ENCODE measurements at regions not wholly inside any gene's neighbourhood (a gene's known extent, or its start where the extent isn't known, plus 50 kb on each side); places are given as distances from the start of the nearest gene placed in this dataset.

GRCh38 chr2:160918258-160918657 is 242.0 kb upstream of the TANK start:
- DNase-seq (ENCODE audit: low read depth) = no peak

GRCh38 chr2:160918906-160919503 is 241.2 kb upstream of the TANK start:
- no peak for DNase-seq (ENCODE audit: low read depth)

- no peak for DNase-seq (ENCODE audit: low read depth)
Measured at GRCh38 chr2:160920061-160920460, 240.2 kb upstream of the TANK start.

- peak; percentile 99 for DNase-seq (ENCODE audit: low read depth)
Measured at GRCh38 chr2:160920791-160921303, 239.4 kb upstream of the TANK start.

GRCh38 chr2:160921386-160921964 is 238.8 kb upstream of the TANK start:
- DNase-seq (ENCODE audit: low read depth) = no peak

- DNase-seq (ENCODE audit: low read depth) = no peak
Measured at GRCh38 chr2:160924936-160925353, 235.3 kb upstream of the TANK start.

GRCh38 chr2:160925956-160926355 is 234.3 kb upstream of the TANK start:
- no peak for DNase-seq (ENCODE audit: low read depth)

GRCh38 chr2:160927324-160927723 is 232.9 kb upstream of the TANK start:
- no peak for DNase-seq (ENCODE audit: low read depth)

GRCh38 chr2:160928854-160929301 is 231.3 kb upstream of the TANK start:
- peak; percentile 68 for DNase-seq (ENCODE audit: low read depth)

- DNase-seq (ENCODE audit: low read depth) = no peak
Measured at GRCh38 chr2:160931531-160931930, 228.7 kb upstream of the TANK start.

- DNase-seq (ENCODE audit: low read depth) = peak; percentile 70
Measured at GRCh38 chr2:160932960-160933359, 227.3 kb upstream of the TANK start.

- no peak for DNase-seq (ENCODE audit: low read depth)
Measured at GRCh38 chr2:160934263-160934662, 226.0 kb upstream of the TANK start.

GRCh38 chr2:160934991-160935390 is 225.2 kb upstream of the TANK start:
- DNase-seq (ENCODE audit: low read depth) = no peak

GRCh38 chr2:160936044-160936806 is 224.0 kb upstream of the TANK start:
- no peak for DNase-seq (ENCODE audit: low read depth)

GRCh38 chr2:160940271-160940670 is 220.0 kb upstream of the TANK start:
- no peak for DNase-seq (ENCODE audit: low read depth)

GRCh38 chr2:160940699-160941098 is 219.5 kb upstream of the TANK start:
- DNase-seq (ENCODE audit: low read depth) = no peak

- no peak for DNase-seq (ENCODE audit: low read depth)
Measured at GRCh38 chr2:160941290-160941846, 218.9 kb upstream of the TANK start.

- DNase-seq (ENCODE audit: low read depth) = no peak
Measured at GRCh38 chr2:160942476-160943142, 217.6 kb upstream of the TANK start.

GRCh38 chr2:160943414-160943813 is 216.8 kb upstream of the TANK start:
- DNase-seq (ENCODE audit: low read depth) = no peak

GRCh38 chr2:160952464-160953254 is 207.6 kb upstream of the TANK start:
- peak; percentile 40 for DNase-seq (ENCODE audit: low read depth)

- no peak for DNase-seq (ENCODE audit: low read depth)
Measured at GRCh38 chr2:160955578-160955977, 204.7 kb upstream of the TANK start.
